Body of pancreas (tissue), 4 donors: ENCODE measurements at regions not wholly inside any gene's neighbourhood (a gene's known extent, or its start where the extent isn't known, plus 50 kb on each side); places are given as distances from the start of the nearest gene placed in this dataset.

ENCODE experiments used
- POLR2A ChIP-seq, 3 donors: fragments of 450-650 bp; IDR thresholded peaks; one replicate each; pipeline ENCODE4 v1.6.1; 2016; ENCODE audit warnings: antibody characterized with exemption in 3 of 3, mild to moderate bottlenecking in 2 of 3
- TF ChIP-seq, protein P1 (sequence below), 7 experiments: fragments of 450-650 bp in 4 of 7; fragments of 200-600 bp in 3 of 7; sonication (generic) in 3 of 7; IDR thresholded peaks; one replicate each; pipeline ENCODE4 v1.5.1; 2016 to 2019; ENCODE audit warnings: antibody characterized with exemption in 7 of 7

GRCh38 chr3:102332205-102332604, 102.6 kb upstream of the ZPLD1 start:
- TF ChIP-seq, protein P1, sequence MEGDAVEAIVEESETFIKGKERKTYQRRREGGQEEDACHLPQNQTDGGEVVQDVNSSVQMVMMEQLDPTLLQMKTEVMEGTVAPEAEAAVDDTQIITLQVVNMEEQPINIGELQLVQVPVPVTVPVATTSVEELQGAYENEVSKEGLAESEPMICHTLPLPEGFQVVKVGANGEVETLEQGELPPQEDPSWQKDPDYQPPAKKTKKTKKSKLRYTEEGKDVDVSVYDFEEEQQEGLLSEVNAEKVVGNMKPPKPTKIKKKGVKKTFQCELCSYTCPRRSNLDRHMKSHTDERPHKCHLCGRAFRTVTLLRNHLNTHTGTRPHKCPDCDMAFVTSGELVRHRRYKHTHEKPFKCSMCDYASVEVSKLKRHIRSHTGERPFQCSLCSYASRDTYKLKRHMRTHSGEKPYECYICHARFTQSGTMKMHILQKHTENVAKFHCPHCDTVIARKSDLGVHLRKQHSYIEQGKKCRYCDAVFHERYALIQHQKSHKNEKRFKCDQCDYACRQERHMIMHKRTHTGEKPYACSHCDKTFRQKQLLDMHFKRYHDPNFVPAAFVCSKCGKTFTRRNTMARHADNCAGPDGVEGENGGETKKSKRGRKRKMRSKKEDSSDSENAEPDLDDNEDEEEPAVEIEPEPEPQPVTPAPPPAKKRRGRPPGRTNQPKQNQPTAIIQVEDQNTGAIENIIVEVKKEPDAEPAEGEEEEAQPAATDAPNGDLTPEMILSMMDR (IDR thresholded peaks at IDR 0.05), result no peak
- TF ChIP-seq POLR2A (IDR thresholded peaks at IDR 0.05), result no peak
